ENCODE measurements at regions not wholly inside any gene's neighbourhood (a gene's known extent, or its start where the extent isn't known, plus 50 kb on each side); places are given as distances from the start of the nearest gene placed in this dataset.

DNA sequence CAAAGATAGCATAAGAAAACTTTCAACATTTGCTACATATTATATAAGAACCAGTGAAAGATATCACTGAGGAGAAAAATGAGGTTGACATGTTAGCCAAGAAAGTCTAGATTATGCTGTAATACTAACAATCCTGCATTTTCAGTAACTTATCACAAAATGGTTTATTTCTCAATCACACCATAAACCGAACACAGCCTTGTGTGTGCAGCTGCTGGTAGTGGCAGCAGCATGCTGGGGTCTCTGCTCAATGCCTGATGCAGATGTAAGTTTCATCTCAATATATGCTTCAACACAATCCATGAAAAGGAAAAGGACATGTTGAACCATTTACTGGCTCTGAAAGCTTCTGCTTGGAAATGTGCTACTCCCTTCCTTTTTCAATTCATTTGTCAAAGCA lies 376.3 kb downstream of the GPD2 start:
- H3K9me3 ChIP-seq (ENCODE audit: control insufficient read depth, insufficient read depth, low read length): no peaks in the 10 kb centered on the region
- ChIA-PET CTCF (no interaction called here), POLR2A (ENCODE audit: unreplicated experiment) (no interaction called here)
- no peaks in the 10 kb centered on the region for H4K20me1 ChIP-seq (ENCODE audit: insufficient read depth, low read length)
- no peak overlapping the region for H3K4me2 ChIP-seq (ENCODE audit: low read depth, low read length)
- in situ Hi-C loops (cut with MboI; ENCODE audit: low sequenced_read_pairs): no loop called here
- no peak overlapping the region for H3K4ac ChIP-seq (ENCODE audit: low read depth, low read length)
- H3K23ac ChIP-seq (ENCODE audit: low read depth, low read length): no peak overlapping the region
- no peak for ATAC-seq (ENCODE audit: low read depth)
- H3K79me1 ChIP-seq (ENCODE audit: low read depth in 1 of 2, low read length in 2 of 2): no peaks in the 10 kb centered on the region
- H2AK5ac ChIP-seq (ENCODE audit: low read depth, low read length): no peak overlapping the region
- no peak overlapping the region for H3K9ac ChIP-seq (ENCODE audit: low read depth, low read length)
- H3K27ac ChIP-seq (ENCODE audit: insufficient read depth, low read length): no peak overlapping the region
- intact Hi-C loops (cut with micrococcal nuclease): loop anchor here (10.0 kb wide), 1 partner anchor 478 kb away; the partner anchor contains the start of gene NR4A2
- H3K14ac ChIP-seq (replicated peaks; ENCODE audit: low read depth, low read length): no peak overlapping the region
- WGBS, 2 experiments (ENCODE audit: extremely low coverage in 2 of 2, insufficient read length in 1 of 2): no CpG with 5 or more reads among the region's 1 CpG
- no peaks in the 10 kb centered on the region for H3K27me3 ChIP-seq (ENCODE audit: control insufficient read depth, insufficient read depth, low read length)
- no peaks in the 10 kb centered on the region for H3K36me3 ChIP-seq (ENCODE audit: control insufficient read depth, insufficient read depth, low read length)
- no peak for DNase-seq
- H2BK15ac ChIP-seq (ENCODE audit: low read depth, low read length): no peak overlapping the region
- H2BK20ac ChIP-seq (ENCODE audit: low read depth, low read length): no peak overlapping the region
- H3K18ac ChIP-seq (ENCODE audit: low read depth, low read length): no peak overlapping the region
- H4K5ac ChIP-seq (ENCODE audit: low read depth, low read length): no peak overlapping the region
- H2BK5ac ChIP-seq (ENCODE audit: low read depth, low read length, poor library complexity, severe bottlenecking): no peak overlapping the region
- H3K4me3 ChIP-seq (ENCODE audit: insufficient read depth, low read depth, low read length): no peak overlapping the region
- no peaks in the 10 kb centered on the region for H3K9me1 ChIP-seq (ENCODE audit: insufficient read depth, low read length)
- H4K8ac ChIP-seq (ENCODE audit: low read depth in 2 of 2, low read length in 2 of 2): no peak overlapping the region
- dilution Hi-C loops (cut with HindIII; ENCODE audit: low sequenced_read_pairs, unreplicated experiment): no loop called here
- no peak overlapping the region for H4K91ac ChIP-seq (ENCODE audit: insufficient read depth, low read depth, low read length)
- no TSS peak for BruUV-seq (replicated peaks)
- no peak overlapping the region for H2BK120ac ChIP-seq (ENCODE audit: low read depth, low read length)
- TF ChIP-seq CHD1 (IDR thresholded peaks at IDR 0.05; ENCODE audit: low read depth, low read length) (no peak), POLR2A (IDR thresholded peaks at IDR 0.05; ENCODE audit: low read depth, low read length) (no peak), NFE2L2 (IDR thresholded peaks at IDR 0.05; ENCODE audit: low read depth, low read length) (no peak), SMC3 (IDR thresholded peaks at IDR 0.05; ENCODE audit: low read depth, low read length) (no peak), RAD21 (IDR thresholded peaks at IDR 0.05; ENCODE audit: low read length) (no peak), ELK1 (IDR thresholded peaks at IDR 0.05; ENCODE audit: borderline replicate concordance, low read depth, low read length) (no peak), FOS (IDR thresholded peaks at IDR 0.05; ENCODE audit: low read depth, low read length) (no peak), MXI1 (IDR thresholded peaks at IDR 0.05; ENCODE audit: borderline replicate concordance, low read depth, low read length) (no peak), MAFK (IDR thresholded peaks at IDR 0.05; ENCODE audit: low read depth, low read length) (no peak), CEBPB (IDR thresholded peaks at IDR 0.05; ENCODE audit: low read depth, low read length) (no peak), RFX5 (IDR thresholded peaks at IDR 0.05; ENCODE audit: low read depth, low read length) (no peak), RCOR1 (IDR thresholded peaks at IDR 0.05; ENCODE audit: insufficient replicate concordance, low read length) (no peak), MAZ (IDR thresholded peaks at IDR 0.05; ENCODE audit: borderline replicate concordance, low read depth, low read length) (no peak), BHLHE40 (IDR thresholded peaks at IDR 0.05; ENCODE audit: low read depth, low read length) (no peak)
- TF ChIP-seq, protein P1, sequence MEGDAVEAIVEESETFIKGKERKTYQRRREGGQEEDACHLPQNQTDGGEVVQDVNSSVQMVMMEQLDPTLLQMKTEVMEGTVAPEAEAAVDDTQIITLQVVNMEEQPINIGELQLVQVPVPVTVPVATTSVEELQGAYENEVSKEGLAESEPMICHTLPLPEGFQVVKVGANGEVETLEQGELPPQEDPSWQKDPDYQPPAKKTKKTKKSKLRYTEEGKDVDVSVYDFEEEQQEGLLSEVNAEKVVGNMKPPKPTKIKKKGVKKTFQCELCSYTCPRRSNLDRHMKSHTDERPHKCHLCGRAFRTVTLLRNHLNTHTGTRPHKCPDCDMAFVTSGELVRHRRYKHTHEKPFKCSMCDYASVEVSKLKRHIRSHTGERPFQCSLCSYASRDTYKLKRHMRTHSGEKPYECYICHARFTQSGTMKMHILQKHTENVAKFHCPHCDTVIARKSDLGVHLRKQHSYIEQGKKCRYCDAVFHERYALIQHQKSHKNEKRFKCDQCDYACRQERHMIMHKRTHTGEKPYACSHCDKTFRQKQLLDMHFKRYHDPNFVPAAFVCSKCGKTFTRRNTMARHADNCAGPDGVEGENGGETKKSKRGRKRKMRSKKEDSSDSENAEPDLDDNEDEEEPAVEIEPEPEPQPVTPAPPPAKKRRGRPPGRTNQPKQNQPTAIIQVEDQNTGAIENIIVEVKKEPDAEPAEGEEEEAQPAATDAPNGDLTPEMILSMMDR (conservative IDR thresholded peaks at IDR 0.05; ENCODE audit: low read depth, low read length): no peak
- TF ChIP-seq, protein P2, sequence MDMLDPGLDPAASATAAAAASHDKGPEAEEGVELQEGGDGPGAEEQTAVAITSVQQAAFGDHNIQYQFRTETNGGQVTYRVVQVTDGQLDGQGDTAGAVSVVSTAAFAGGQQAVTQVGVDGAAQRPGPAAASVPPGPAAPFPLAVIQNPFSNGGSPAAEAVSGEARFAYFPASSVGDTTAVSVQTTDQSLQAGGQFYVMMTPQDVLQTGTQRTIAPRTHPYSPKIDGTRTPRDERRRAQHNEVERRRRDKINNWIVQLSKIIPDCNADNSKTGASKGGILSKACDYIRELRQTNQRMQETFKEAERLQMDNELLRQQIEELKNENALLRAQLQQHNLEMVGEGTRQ (IDR thresholded peaks at IDR 0.05; ENCODE audit: low read depth, low read length): no peak
- no peak overlapping the region for H3K56ac ChIP-seq (ENCODE audit: extremely low read depth, insufficient read depth, low read length)
- H3K4me1 ChIP-seq (ENCODE audit: control insufficient read depth, insufficient read depth, low read length): no peaks in the 10 kb centered on the region
- no peak overlapping the region for H2AK9ac ChIP-seq (replicated peaks; ENCODE audit: low read depth, low read length, poor library complexity)
- H2AFZ ChIP-seq (replicated peaks; ENCODE audit: low read length, poor library complexity): no peak overlapping the region

All from IMR-90 (cell line).